ENCODE measurements at regions not wholly inside any gene's neighbourhood (a gene's known extent, or its start where the extent isn't known, plus 50 kb on each side); places are given as distances from the start of the nearest gene placed in this dataset.
"Not testable (repeated sequence)": the region's sequence is repeated elsewhere in the genome, so short reads cannot be mapped to it uniquely, and the experiment has no call there.

GRCh38 chr13:91219201-91219600, 128.3 kb upstream of the MIR17HG start:
- no peak for DNase-seq (ENCODE audit: low spot score)

GRCh38 chr13:91220872-91221271, 126.6 kb upstream of the MIR17HG start:
- no peak for DNase-seq (ENCODE audit: low spot score)

GRCh38 chr13:91228108-91228507, 119.4 kb upstream of the MIR17HG start:
- no peak for DNase-seq (ENCODE audit: low spot score)

- DNase-seq (ENCODE audit: low spot score) = no peak
Measured at GRCh38 chr13:91228940-91229339, 118.5 kb upstream of the MIR17HG start.

GRCh38 chr13:91232716-91233115, 114.8 kb upstream of the MIR17HG start:
- no peak for DNase-seq (ENCODE audit: low spot score)

- DNase-seq (ENCODE audit: low spot score) = no peak
Measured at GRCh38 chr13:91233291-91233690, 114.2 kb upstream of the MIR17HG start.

GRCh38 chr13:91236182-91236581, 111.3 kb upstream of the MIR17HG start:
- DNase-seq (ENCODE audit: low spot score) = no peak

- DNase-seq (ENCODE audit: low spot score) = no peak
Measured at GRCh38 chr13:91236921-91237320, 110.6 kb upstream of the MIR17HG start.

- DNase-seq (ENCODE audit: low spot score) = no peak
Measured at GRCh38 chr13:91238036-91238435, 109.5 kb upstream of the MIR17HG start.

- no peak for DNase-seq (ENCODE audit: low spot score)
Measured at GRCh38 chr13:91240341-91240740, 107.1 kb upstream of the MIR17HG start.

GRCh38 chr13:91241221-91241933, 106.1 kb upstream of the MIR17HG start:
- DNase-seq (ENCODE audit: low spot score) = no peak

GRCh38 chr13:91242652-91243051, 104.8 kb upstream of the MIR17HG start:
- no peak for DNase-seq (ENCODE audit: low spot score)

- no peak for DNase-seq (ENCODE audit: low spot score)
Measured at GRCh38 chr13:91245288-91245687, 102.2 kb upstream of the MIR17HG start.

- DNase-seq (ENCODE audit: low spot score) = no peak
Measured at GRCh38 chr13:91247768-91248167, 99.7 kb upstream of the MIR17HG start.

GRCh38 chr13:91248249-91248648, 99.2 kb upstream of the MIR17HG start:
- no peak for DNase-seq (ENCODE audit: low spot score)

- no peak for DNase-seq (ENCODE audit: low spot score)
Measured at GRCh38 chr13:91249370-91249769, 98.1 kb upstream of the MIR17HG start.

GRCh38 chr13:91249861-91250260, 97.6 kb upstream of the MIR17HG start:
- DNase-seq (ENCODE audit: low spot score) = no peak

- not testable (repeated sequence) for DNase-seq (ENCODE audit: low spot score)
Measured at GRCh38 chr13:91251573-91251972, 95.9 kb upstream of the MIR17HG start.

GRCh38 chr13:91264484-91264883, 83.0 kb upstream of the MIR17HG start:
- DNase-seq (ENCODE audit: low spot score) = no peak

GRCh38 chr13:91269237-91269636, 78.2 kb upstream of the MIR17HG start:
- no peak for DNase-seq (ENCODE audit: low spot score)

GRCh38 chr13:91270031-91270430, 77.5 kb upstream of the MIR17HG start:
- DNase-seq (ENCODE audit: low spot score) = no peak

GRCh38 chr13:91272235-91272777, 75.2 kb upstream of the MIR17HG start:
- no peak for DNase-seq (ENCODE audit: low spot score)

GRCh38 chr13:91273675-91274074, 73.8 kb upstream of the MIR17HG start:
- no peak for DNase-seq (ENCODE audit: low spot score)

GRCh38 chr13:91277013-91277676, 70.3 kb upstream of the MIR17HG start:
- no peak for DNase-seq (ENCODE audit: low spot score)

Data from CD4-positive, alpha-beta T cell treated with Interleukin-15 for 4 hours (primary cell).